ENCODE measurements at regions not wholly inside any gene's neighbourhood (a gene's known extent, or its start where the extent isn't known, plus 50 kb on each side); places are given as distances from the start of the nearest gene placed in this dataset.

- TF ChIP-seq, protein P1, sequence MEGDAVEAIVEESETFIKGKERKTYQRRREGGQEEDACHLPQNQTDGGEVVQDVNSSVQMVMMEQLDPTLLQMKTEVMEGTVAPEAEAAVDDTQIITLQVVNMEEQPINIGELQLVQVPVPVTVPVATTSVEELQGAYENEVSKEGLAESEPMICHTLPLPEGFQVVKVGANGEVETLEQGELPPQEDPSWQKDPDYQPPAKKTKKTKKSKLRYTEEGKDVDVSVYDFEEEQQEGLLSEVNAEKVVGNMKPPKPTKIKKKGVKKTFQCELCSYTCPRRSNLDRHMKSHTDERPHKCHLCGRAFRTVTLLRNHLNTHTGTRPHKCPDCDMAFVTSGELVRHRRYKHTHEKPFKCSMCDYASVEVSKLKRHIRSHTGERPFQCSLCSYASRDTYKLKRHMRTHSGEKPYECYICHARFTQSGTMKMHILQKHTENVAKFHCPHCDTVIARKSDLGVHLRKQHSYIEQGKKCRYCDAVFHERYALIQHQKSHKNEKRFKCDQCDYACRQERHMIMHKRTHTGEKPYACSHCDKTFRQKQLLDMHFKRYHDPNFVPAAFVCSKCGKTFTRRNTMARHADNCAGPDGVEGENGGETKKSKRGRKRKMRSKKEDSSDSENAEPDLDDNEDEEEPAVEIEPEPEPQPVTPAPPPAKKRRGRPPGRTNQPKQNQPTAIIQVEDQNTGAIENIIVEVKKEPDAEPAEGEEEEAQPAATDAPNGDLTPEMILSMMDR (IDR thresholded peaks at IDR 0.05): no peak
- TF ChIP-seq POLR2A (IDR thresholded peaks at IDR 0.05) (no peak), POLR2AphosphoS5 (IDR thresholded peaks at IDR 0.05) (no peak)
Measured at GRCh38 chr2:37827455-37827854, 97.6 kb upstream of the RMDN2 start.
